ENCODE measurements at regions not wholly inside any gene's neighbourhood (a gene's known extent, or its start where the extent isn't known, plus 50 kb on each side); places are given as distances from the start of the nearest gene placed in this dataset.

DNA sequence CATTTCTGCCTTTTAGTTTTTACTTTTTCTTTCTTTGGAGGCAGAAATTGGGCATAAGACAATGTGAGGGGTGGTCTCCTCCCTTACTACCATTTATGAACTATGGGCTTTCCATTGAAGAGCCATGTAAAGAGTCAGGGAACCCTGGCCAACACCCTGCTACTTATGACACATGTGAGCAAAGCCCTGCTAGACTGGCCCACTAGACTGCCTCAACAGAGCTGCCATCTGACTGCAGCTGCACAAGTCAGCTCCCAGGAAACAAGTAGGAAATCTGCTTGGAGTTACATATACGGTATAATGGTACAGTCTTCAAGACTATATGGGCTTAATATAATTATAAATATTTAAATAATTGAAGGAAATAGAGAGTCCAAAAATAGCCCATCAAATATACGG lies 816.8 kb downstream of the TRIB2 start:
- H2AFZ ChIP-seq (ENCODE audit: low read length): no peak overlapping the region
- H3F3A ChIP-seq (ENCODE audit: insufficient read depth, low read length): no peaks in the 10 kb centered on the region
- DNase-seq: no peak
- no peaks in the 10 kb centered on the region for H3K27me3 ChIP-seq (replicated peaks; ENCODE audit: insufficient read depth, low read length)
- H3K36me3 ChIP-seq (replicated peaks; ENCODE audit: insufficient read depth, low read length): no peaks in the 10 kb centered on the region
- H3K27ac ChIP-seq (ENCODE audit: low read length): no peak overlapping the region
- H3K79me2 ChIP-seq (ENCODE audit: low read length): no peaks in the 10 kb centered on the region
- H3K9ac ChIP-seq (ENCODE audit: low read length): no peak overlapping the region
- TF ChIP-seq EZH2 (optimal IDR thresholded peaks at IDR 0.05; ENCODE audit: low read depth, low read length) (no peak), EZH2phosphoT487 (IDR thresholded peaks at IDR 0.05; ENCODE audit: low read length) (no peak)
- H3K9me3 ChIP-seq (replicated peaks; ENCODE audit: insufficient read depth, low read length): no peaks in the 10 kb centered on the region
- 0 out of 2 replicates have a peak, but pooled peaks cover 8% of the 10 kb centered on the region for H3K4me1 ChIP-seq (ENCODE audit: low read length)
- H3K9me2 ChIP-seq (replicated peaks; ENCODE audit: insufficient read depth, low read length): no peaks in the 10 kb centered on the region
- H3K4me2 ChIP-seq (ENCODE audit: low read depth, low read length): no peak overlapping the region
- H4K20me1 ChIP-seq (ENCODE audit: insufficient read depth, low read length): no peaks in the 10 kb centered on the region
- H3K4me3 ChIP-seq (ENCODE audit: low read length): no peak overlapping the region

DNA sequence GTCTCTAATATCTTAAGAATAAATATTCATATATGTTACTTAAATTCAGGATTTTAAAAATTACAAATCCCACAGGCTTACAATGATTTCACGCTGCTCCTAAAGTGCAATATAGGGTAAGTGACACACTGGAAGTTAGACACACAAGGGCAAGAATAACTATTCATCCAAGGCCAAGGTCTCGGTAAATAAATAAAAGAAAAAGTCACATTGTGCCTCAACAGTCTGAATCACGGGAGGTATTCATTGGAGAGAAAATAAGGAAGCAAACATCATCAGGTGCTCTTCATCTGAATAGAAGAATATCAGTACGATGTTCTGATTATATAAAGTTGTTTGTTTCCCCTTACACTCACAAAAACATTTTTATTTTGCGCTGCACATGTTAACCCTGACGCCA lies 820.2 kb downstream of the TRIB2 start:
- H3K9ac ChIP-seq (ENCODE audit: low read length): no peak overlapping the region
- H3K4me3 ChIP-seq (ENCODE audit: low read length): no peak overlapping the region
- no peaks in the 10 kb centered on the region for H3K9me2 ChIP-seq (replicated peaks; ENCODE audit: insufficient read depth, low read length)
- H4K20me1 ChIP-seq (ENCODE audit: insufficient read depth, low read length): no peaks in the 10 kb centered on the region
- no peak overlapping the region for H2AFZ ChIP-seq (ENCODE audit: low read length)
- no peaks in the 10 kb centered on the region for H3K36me3 ChIP-seq (replicated peaks; ENCODE audit: insufficient read depth, low read length)
- no peak overlapping the region for H3K4me2 ChIP-seq (ENCODE audit: low read depth, low read length)
- DNase-seq: no peak
- no peak overlapping the region for H3K27ac ChIP-seq (ENCODE audit: low read length)
- H3K27me3 ChIP-seq (replicated peaks; ENCODE audit: insufficient read depth, low read length): no peaks in the 10 kb centered on the region
- H3K9me3 ChIP-seq (replicated peaks; ENCODE audit: insufficient read depth, low read length): no peaks in the 10 kb centered on the region
- peaks cover 5% of the 10 kb centered on the region for H3F3A ChIP-seq (ENCODE audit: insufficient read depth, low read length)
- TF ChIP-seq EZH2 (optimal IDR thresholded peaks at IDR 0.05; ENCODE audit: low read depth, low read length) (no peak), EZH2phosphoT487 (IDR thresholded peaks at IDR 0.05; ENCODE audit: low read length) (no peak)
- TF ChIP-seq, protein P1, sequence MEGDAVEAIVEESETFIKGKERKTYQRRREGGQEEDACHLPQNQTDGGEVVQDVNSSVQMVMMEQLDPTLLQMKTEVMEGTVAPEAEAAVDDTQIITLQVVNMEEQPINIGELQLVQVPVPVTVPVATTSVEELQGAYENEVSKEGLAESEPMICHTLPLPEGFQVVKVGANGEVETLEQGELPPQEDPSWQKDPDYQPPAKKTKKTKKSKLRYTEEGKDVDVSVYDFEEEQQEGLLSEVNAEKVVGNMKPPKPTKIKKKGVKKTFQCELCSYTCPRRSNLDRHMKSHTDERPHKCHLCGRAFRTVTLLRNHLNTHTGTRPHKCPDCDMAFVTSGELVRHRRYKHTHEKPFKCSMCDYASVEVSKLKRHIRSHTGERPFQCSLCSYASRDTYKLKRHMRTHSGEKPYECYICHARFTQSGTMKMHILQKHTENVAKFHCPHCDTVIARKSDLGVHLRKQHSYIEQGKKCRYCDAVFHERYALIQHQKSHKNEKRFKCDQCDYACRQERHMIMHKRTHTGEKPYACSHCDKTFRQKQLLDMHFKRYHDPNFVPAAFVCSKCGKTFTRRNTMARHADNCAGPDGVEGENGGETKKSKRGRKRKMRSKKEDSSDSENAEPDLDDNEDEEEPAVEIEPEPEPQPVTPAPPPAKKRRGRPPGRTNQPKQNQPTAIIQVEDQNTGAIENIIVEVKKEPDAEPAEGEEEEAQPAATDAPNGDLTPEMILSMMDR (IDR thresholded peaks at IDR 0.05; ENCODE audit: low read length): no peak
- H3K4me1 ChIP-seq (ENCODE audit: low read length): peaks cover 18% of the 10 kb centered on the region
- H3K79me2 ChIP-seq (ENCODE audit: low read length): no peaks in the 10 kb centered on the region

DNA sequence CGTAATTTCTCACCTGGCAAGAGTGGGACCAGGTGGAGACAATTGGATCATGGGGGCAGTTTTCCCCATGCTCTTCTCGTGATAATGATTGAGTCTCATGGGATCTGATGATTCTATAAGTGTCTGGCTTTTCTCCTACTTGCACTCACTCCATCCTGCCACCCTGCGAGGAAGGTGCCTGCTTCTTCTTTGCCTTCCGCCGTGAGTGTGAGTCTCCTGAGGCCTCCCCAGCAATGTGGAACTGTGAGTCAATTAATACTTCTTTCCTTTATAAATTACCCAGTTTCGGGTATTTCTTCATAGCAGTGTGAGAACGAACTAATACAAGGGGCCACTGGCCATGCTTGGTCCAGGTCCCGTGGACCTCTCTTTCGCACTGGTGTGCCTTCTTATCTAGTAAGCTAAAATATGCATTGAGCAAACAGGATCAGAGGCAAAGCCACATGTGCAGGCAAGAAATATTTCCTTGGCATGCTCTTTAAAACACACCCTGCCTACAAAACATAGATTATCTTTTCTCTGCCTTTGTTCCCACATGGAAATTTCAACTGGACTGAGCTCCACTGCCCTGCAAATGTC lies 821.1 kb downstream of the TRIB2 start:
- TF ChIP-seq, protein P1 (IDR thresholded peaks at IDR 0.05; ENCODE audit: low read length): no peak
- TF ChIP-seq EZH2 (optimal IDR thresholded peaks at IDR 0.05; ENCODE audit: low read depth, low read length) (no peak), EZH2phosphoT487 (IDR thresholded peaks at IDR 0.05; ENCODE audit: low read length) (no peak)
- no peaks in the 10 kb centered on the region for H3K36me3 ChIP-seq (replicated peaks; ENCODE audit: insufficient read depth, low read length)
- peaks cover 20% of the 10 kb centered on the region for H3K4me1 ChIP-seq (ENCODE audit: low read length)
- no peaks in the 10 kb centered on the region for H3K9me2 ChIP-seq (replicated peaks; ENCODE audit: insufficient read depth, low read length)
- H2AFZ ChIP-seq (ENCODE audit: low read length): no peak overlapping the region
- H4K20me1 ChIP-seq (ENCODE audit: insufficient read depth, low read length): no peaks in the 10 kb centered on the region
- H3K9me3 ChIP-seq (replicated peaks; ENCODE audit: insufficient read depth, low read length): no peaks in the 10 kb centered on the region
- H3K4me3 ChIP-seq (ENCODE audit: low read length): no peak overlapping the region
- H3K9ac ChIP-seq (ENCODE audit: low read length): no peak overlapping the region
- H3K79me2 ChIP-seq (ENCODE audit: low read length): no peaks in the 10 kb centered on the region
- H3K27ac ChIP-seq (ENCODE audit: low read length): no peak overlapping the region
- peaks cover 14% of the 10 kb centered on the region for H3F3A ChIP-seq (ENCODE audit: insufficient read depth, low read length)
- DNase-seq: no peak
- H3K27me3 ChIP-seq (replicated peaks; ENCODE audit: insufficient read depth, low read length): no peaks in the 10 kb centered on the region
- H3K4me2 ChIP-seq (ENCODE audit: low read depth, low read length): no peak overlapping the region

DNA sequence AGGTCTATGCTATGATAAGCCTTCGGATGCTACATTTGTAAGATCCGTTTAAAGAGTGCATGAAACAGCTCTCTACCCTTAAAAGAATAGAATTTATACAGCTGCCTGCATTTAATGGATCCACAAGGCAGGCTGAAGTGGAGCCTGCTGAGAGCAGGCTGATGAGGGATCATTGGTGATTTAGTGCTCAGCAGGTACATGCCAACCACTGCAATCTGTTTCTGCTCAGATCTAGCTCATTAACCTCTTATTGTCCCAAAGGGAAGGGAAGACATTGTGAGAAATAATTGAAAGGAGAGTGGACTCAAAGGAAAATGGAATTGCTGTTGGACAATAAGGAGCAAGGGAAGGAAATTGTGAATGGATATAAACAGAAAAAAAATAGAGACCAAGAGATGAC lies 822.6 kb downstream of the TRIB2 start:
- Histone ChIP-seq H3K27ac (ENCODE audit: low read length) (no peak overlapping the region), H3K4me1 (ENCODE audit: low read length) (peaks cover 32% of the 10 kb centered on the region), H3K36me3 (replicated peaks; ENCODE audit: insufficient read depth, low read length) (no peaks in the 10 kb centered on the region), H3F3A (ENCODE audit: insufficient read depth, low read length) (peaks cover 29% of the 10 kb centered on the region), H3K9me3 (replicated peaks; ENCODE audit: insufficient read depth, low read length) (no peaks in the 10 kb centered on the region), H2AFZ (ENCODE audit: low read length) (no peak overlapping the region), H3K9ac (ENCODE audit: low read length) (no peak overlapping the region), H4K20me1 (ENCODE audit: insufficient read depth, low read length) (no peaks in the 10 kb centered on the region), H3K4me2 (ENCODE audit: low read depth, low read length) (no peak overlapping the region), H3K9me2 (replicated peaks; ENCODE audit: insufficient read depth, low read length) (no peaks in the 10 kb centered on the region), H3K4me3 (ENCODE audit: low read length) (no peak overlapping the region), H3K79me2 (ENCODE audit: low read length) (no peaks in the 10 kb centered on the region), H3K27me3 (replicated peaks; ENCODE audit: insufficient read depth, low read length) (no peaks in the 10 kb centered on the region)
- no peak for TF ChIP-seq EZH2 (optimal IDR thresholded peaks at IDR 0.05; ENCODE audit: low read depth, low read length)
- TF ChIP-seq, protein P1 (IDR thresholded peaks at IDR 0.05; ENCODE audit: low read length): no peak
- TF ChIP-seq EZH2phosphoT487 (IDR thresholded peaks at IDR 0.05; ENCODE audit: low read length): no peak
- DNase-seq: no peak
